ENCODE measurements at regions not wholly inside any gene's neighbourhood (a gene's known extent, or its start where the extent isn't known, plus 50 kb on each side); places are given as distances from the start of the nearest gene placed in this dataset.

- TF ChIP-seq, protein P1, sequence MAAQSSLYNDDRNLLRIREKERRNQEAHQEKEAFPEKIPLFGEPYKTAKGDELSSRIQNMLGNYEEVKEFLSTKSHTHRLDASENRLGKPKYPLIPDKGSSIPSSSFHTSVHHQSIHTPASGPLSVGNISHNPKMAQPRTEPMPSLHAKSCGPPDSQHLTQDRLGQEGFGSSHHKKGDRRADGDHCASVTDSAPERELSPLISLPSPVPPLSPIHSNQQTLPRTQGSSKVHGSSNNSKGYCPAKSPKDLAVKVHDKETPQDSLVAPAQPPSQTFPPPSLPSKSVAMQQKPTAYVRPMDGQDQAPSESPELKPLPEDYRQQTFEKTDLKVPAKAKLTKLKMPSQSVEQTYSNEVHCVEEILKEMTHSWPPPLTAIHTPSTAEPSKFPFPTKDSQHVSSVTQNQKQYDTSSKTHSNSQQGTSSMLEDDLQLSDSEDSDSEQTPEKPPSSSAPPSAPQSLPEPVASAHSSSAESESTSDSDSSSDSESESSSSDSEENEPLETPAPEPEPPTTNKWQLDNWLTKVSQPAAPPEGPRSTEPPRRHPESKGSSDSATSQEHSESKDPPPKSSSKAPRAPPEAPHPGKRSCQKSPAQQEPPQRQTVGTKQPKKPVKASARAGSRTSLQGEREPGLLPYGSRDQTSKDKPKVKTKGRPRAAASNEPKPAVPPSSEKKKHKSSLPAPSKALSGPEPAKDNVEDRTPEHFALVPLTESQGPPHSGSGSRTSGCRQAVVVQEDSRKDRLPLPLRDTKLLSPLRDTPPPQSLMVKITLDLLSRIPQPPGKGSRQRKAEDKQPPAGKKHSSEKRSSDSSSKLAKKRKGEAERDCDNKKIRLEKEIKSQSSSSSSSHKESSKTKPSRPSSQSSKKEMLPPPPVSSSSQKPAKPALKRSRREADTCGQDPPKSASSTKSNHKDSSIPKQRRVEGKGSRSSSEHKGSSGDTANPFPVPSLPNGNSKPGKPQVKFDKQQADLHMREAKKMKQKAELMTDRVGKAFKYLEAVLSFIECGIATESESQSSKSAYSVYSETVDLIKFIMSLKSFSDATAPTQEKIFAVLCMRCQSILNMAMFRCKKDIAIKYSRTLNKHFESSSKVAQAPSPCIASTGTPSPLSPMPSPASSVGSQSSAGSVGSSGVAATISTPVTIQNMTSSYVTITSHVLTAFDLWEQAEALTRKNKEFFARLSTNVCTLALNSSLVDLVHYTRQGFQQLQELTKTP (IDR thresholded peaks at IDR 0.05; ENCODE audit: low read depth in 1 of 2, partially characterized antibody in 2 of 2), result no peak
- TF ChIP-seq ESRRA (IDR thresholded peaks at IDR 0.05; ENCODE audit: borderline replicate concordance, low read depth), result peak; percentile 19; the same call in 1 of the 2 replicates
- no peak for TF ChIP-seq ZFP36 (IDR thresholded peaks at IDR 0.05; ENCODE audit: low read depth, low read length, partially characterized antibody)
- no peak for TF ChIP-seq TCF15 (CRISPR knock-in tag; IDR thresholded peaks at IDR 0.05)
- TF ChIP-seq FOSL1 (tag; conservative IDR thresholded peaks at IDR 0.05), result peak; percentile 45; the same call in 1 of the 2 replicates
- TF ChIP-seq MEF2D (tag; conservative IDR thresholded peaks at IDR 0.05; ENCODE audit: low read depth), result no peak
- TF ChIP-seq, protein P2, sequence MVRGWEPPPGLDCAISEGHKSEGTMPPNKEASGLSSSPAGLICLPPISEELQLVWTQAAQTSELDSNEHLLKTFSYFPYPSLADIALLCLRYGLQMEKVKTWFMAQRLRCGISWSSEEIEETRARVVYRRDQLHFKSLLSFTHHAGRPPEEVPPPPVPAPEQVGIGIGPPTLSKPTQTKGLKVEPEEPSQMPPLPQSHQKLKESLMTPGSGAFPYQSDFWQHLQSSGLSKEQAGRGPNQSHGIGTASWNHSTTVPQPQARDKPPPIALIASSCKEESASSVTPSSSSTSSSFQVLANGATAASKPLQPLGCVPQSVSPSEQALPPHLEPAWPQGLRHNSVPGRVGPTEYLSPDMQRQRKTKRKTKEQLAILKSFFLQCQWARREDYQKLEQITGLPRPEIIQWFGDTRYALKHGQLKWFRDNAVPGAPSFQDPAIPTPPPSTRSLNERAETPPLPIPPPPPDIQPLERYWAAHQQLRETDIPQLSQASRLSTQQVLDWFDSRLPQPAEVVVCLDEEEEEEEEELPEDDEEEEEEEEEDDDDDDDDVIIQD (CRISPR knock-in tag; IDR thresholded peaks at IDR 0.05), result no peak
- TF ChIP-seq RBM15 (IDR thresholded peaks at IDR 0.05; ENCODE audit: insufficient read depth, low read length), result no peak
- no peak for TF ChIP-seq PHF20 (IDR thresholded peaks at IDR 0.05; ENCODE audit: partially characterized antibody)
- TF ChIP-seq ZNF324 (CRISPR knock-in tag; IDR thresholded peaks at IDR 0.05), result no peak
- no peak for TF ChIP-seq GTF2B (IDR thresholded peaks at IDR 0.05; ENCODE audit: extremely low read depth, insufficient read length)
- TF ChIP-seq, protein P3, sequence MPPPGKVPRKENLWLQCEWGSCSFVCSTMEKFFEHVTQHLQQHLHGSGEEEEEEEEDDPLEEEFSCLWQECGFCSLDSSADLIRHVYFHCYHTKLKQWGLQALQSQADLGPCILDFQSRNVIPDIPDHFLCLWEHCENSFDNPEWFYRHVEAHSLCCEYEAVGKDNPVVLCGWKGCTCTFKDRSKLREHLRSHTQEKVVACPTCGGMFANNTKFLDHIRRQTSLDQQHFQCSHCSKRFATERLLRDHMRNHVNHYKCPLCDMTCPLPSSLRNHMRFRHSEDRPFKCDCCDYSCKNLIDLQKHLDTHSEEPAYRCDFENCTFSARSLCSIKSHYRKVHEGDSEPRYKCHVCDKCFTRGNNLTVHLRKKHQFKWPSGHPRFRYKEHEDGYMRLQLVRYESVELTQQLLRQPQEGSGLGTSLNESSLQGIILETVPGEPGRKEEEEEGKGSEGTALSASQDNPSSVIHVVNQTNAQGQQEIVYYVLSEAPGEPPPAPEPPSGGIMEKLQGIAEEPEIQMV (tag; conservative IDR thresholded peaks at IDR 0.05; ENCODE audit: low read depth), result peak; percentile 54; the same call in 1 of the 2 replicates
- TF ChIP-seq ZHX1 (conservative IDR thresholded peaks at IDR 0.05; ENCODE audit: low read length), result no peak
- TF ChIP-seq MTA3 (IDR thresholded peaks at IDR 0.05; ENCODE audit: borderline replicate concordance), result no peak
These were observed 127.4 kb downstream of the CD24 start (continued) for GRCh38 chr6:106847116-106847515.

Measured in K562 (cell line).